Mucosa of rectum (tissue), 2 donors: ENCODE measurements at regions not wholly inside any gene's neighbourhood (a gene's known extent, or its start where the extent isn't known, plus 50 kb on each side); places are given as distances from the start of the nearest gene placed in this dataset.
"Not testable (repeated sequence)": the region's sequence is repeated elsewhere in the genome, so short reads cannot be mapped to it uniquely, and the experiment has no call there.

ENCODE experiments used
- H3K27ac ChIP-seq, 2 donors: one replicate each; pipeline ENCODE4 v1.7.0; 2013; ENCODE audit warnings: inconsistent platforms in 2 of 2, low read depth in 2 of 2, low read length in 2 of 2
- H3K27me3 ChIP-seq, 2 donors: one replicate each; pipeline ENCODE4 v1.7.0; 2013; ENCODE audit warnings: low read length in 2 of 2; ENCODE audit not compliant: control insufficient read depth in 2 of 2, insufficient read depth in 2 of 2
- H3K36me3 ChIP-seq, 2 donors: one replicate each; pipeline ENCODE4 v1.7.0; 2013; ENCODE audit warnings: low read length in 2 of 2; ENCODE audit not compliant: control insufficient read depth in 2 of 2, insufficient read depth in 2 of 2
- H3K4me1 ChIP-seq, 2 donors: one replicate each; pipeline ENCODE4 v1.7.0; 2013; ENCODE audit warnings: low read length in 2 of 2, mild to moderate bottlenecking in 1 of 2; ENCODE audit not compliant: control insufficient read depth in 2 of 2, insufficient read depth in 2 of 2
- H3K4me3 ChIP-seq, 2 donors: one replicate each; pipeline ENCODE4 v1.7.0; 2013; ENCODE audit warnings: low read length in 2 of 2
- H3K9ac ChIP-seq, 2 donors: one replicate each; pipeline ENCODE4 v1.7.0; 2013; ENCODE audit warnings: low read length in 2 of 2, low read depth in 1 of 2, mild to moderate bottlenecking in 1 of 2
- H3K9me3 ChIP-seq, 2 donors: one replicate each; pipeline ENCODE4 v1.7.0; 2013; ENCODE audit warnings: low read length in 2 of 2; ENCODE audit not compliant: control insufficient read depth in 2 of 2
- donor health status: healthy.
- donor health status: Normal muscosa, but diverticular disease.

- Histone ChIP-seq H3K9ac (no peak overlapping the region), H3K4me1 (no peaks in the 10 kb centered on the region), H3K36me3 (no peaks in the 10 kb centered on the region), H3K9me3 (no peaks in the 10 kb centered on the region), H3K4me3 (no peak overlapping the region), H3K27ac (no peak overlapping the region), H3K27me3 (no peaks in the 10 kb centered on the region)
Observed at GRCh38 chr11:29173660-29174062, 843.2 kb downstream of the KCNA4 start.

- no peak overlapping the region for H3K4me3 ChIP-seq
- H3K27me3 ChIP-seq: no peaks in the 10 kb centered on the region
Observed at GRCh38 chr11:29171360-29171950, 845.4 kb downstream of the KCNA4 start.

GRCh38 chr11:29166306-29166705 is 850.5 kb downstream of the KCNA4 start:
- no peak overlapping the region for H3K9ac ChIP-seq
- H3K4me3 ChIP-seq: no peak overlapping the region
- H3K27ac ChIP-seq: no peak overlapping the region
- H3K36me3 ChIP-seq: no peaks in the 10 kb centered on the region
- H3K27me3 ChIP-seq: no peaks in the 10 kb centered on the region
- H3K9me3 ChIP-seq: no peaks in the 10 kb centered on the region
- no peaks in the 10 kb centered on the region for H3K4me1 ChIP-seq

More at GRCh38 chr11:29171360-29171950, 845.4 kb downstream of the KCNA4 start:
- no peaks in the 10 kb centered on the region for H3K9me3 ChIP-seq
- no peaks in the 10 kb centered on the region for H3K36me3 ChIP-seq
- H3K9ac ChIP-seq: no peak overlapping the region
- no peaks in the 10 kb centered on the region for H3K4me1 ChIP-seq
- no peak overlapping the region for H3K27ac ChIP-seq

GRCh38 chr11:29163231-29163630 is 853.6 kb downstream of the KCNA4 start:
- Histone ChIP-seq H3K27ac (no peak overlapping the region), H3K4me1 (no peaks in the 10 kb centered on the region), H3K27me3 (no peaks in the 10 kb centered on the region), H3K9me3 (no peaks in the 10 kb centered on the region), H3K36me3 (no peaks in the 10 kb centered on the region), H3K4me3 (no peak overlapping the region), H3K9ac (no peak overlapping the region)

GRCh38 chr11:29162491-29162890 is 854.3 kb downstream of the KCNA4 start:
- Histone ChIP-seq H3K27ac (no peak overlapping the region), H3K36me3 (no peaks in the 10 kb centered on the region), H3K9ac (no peak overlapping the region), H3K4me1 (no peaks in the 10 kb centered on the region), H3K9me3 (no peaks in the 10 kb centered on the region), H3K4me3 (no peak overlapping the region), H3K27me3 (no peaks in the 10 kb centered on the region)

- H3K4me3 ChIP-seq: no peak overlapping the region
- H3K27me3 ChIP-seq: no peaks in the 10 kb centered on the region
- H3K9me3 ChIP-seq: no peaks in the 10 kb centered on the region
- H3K27ac ChIP-seq: no peak overlapping the region
- no peaks in the 10 kb centered on the region for H3K4me1 ChIP-seq
- H3K9ac ChIP-seq: no peak overlapping the region
- H3K36me3 ChIP-seq: no peaks in the 10 kb centered on the region
Observed at GRCh38 chr11:29161191-29161590, 855.6 kb downstream of the KCNA4 start.

GRCh38 chr11:29159552-29160465 is 857.0 kb downstream of the KCNA4 start:
- Histone ChIP-seq H3K36me3 (no peaks in the 10 kb centered on the region), H3K4me3 (no peak overlapping the region), H3K9me3 (no peaks in the 10 kb centered on the region), H3K27ac (no peak overlapping the region), H3K9ac (no peak overlapping the region), H3K4me1 (no peaks in the 10 kb centered on the region), H3K27me3 (no peaks in the 10 kb centered on the region)

GRCh38 chr11:29153078-29153477 is 863.8 kb downstream of the KCNA4 start:
- no peaks in the 10 kb centered on the region for H3K27me3 ChIP-seq
- H3K27ac ChIP-seq: no peak overlapping the region
- no peaks in the 10 kb centered on the region for H3K36me3 ChIP-seq
- no peak overlapping the region for H3K4me3 ChIP-seq
- H3K4me1 ChIP-seq: no peaks in the 10 kb centered on the region
- no peak overlapping the region for H3K9ac ChIP-seq
- H3K9me3 ChIP-seq: no peaks in the 10 kb centered on the region

GRCh38 chr11:29142573-29142972 is 874.3 kb downstream of the KCNA4 start:
- H3K27me3 ChIP-seq, H3K4me1 ChIP-seq: not testable (repeated sequence)

GRCh38 chr11:29135504-29135903 is 881.3 kb downstream of the KCNA4 start:
- H3K4me1 ChIP-seq: no peaks in the 10 kb centered on the region
- H3K9ac ChIP-seq: no peak overlapping the region
- no peaks in the 10 kb centered on the region for H3K36me3 ChIP-seq
- H3K4me3 ChIP-seq: no peak overlapping the region
- H3K27me3 ChIP-seq: no peaks in the 10 kb centered on the region
- no peaks in the 10 kb centered on the region for H3K9me3 ChIP-seq
- H3K27ac ChIP-seq: no peak overlapping the region

More at GRCh38 chr11:29142573-29142972, 874.3 kb downstream of the KCNA4 start:
- H3K36me3 ChIP-seq, H3K4me3 ChIP-seq, H3K27ac ChIP-seq, H3K9ac ChIP-seq, H3K9me3 ChIP-seq: not testable (repeated sequence)
